ENCODE measurements at regions not wholly inside any gene's neighbourhood (a gene's known extent, or its start where the extent isn't known, plus 50 kb on each side); places are given as distances from the start of the nearest gene placed in this dataset.
"Not testable (repeated sequence)": the region's sequence is repeated elsewhere in the genome, so short reads cannot be mapped to it uniquely, and the experiment has no call there.

DNA sequence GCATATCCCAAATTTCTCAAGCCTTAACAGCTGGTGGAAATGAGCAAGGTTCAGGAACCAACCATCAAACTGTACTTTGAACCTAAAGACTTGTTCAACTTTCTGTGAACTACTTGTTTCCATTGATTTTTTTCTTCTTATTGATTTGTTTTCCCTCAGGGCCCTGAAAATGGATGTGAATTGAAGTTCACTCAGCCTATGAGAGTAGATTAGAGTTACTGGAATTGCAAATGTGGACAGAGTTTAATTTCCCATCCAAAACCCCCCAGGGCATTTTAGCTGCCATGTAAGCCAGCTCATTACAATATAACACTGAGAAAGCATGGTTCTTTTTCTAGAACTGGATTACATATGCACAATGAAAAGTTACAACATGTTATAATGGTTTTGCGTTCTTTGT, 1105.7 kb downstream of the REEP3 start:
- intact Hi-C loops (cut with DNase I): no loop called here
- DNase-seq (ENCODE audit: low spot score): no peak

DNA sequence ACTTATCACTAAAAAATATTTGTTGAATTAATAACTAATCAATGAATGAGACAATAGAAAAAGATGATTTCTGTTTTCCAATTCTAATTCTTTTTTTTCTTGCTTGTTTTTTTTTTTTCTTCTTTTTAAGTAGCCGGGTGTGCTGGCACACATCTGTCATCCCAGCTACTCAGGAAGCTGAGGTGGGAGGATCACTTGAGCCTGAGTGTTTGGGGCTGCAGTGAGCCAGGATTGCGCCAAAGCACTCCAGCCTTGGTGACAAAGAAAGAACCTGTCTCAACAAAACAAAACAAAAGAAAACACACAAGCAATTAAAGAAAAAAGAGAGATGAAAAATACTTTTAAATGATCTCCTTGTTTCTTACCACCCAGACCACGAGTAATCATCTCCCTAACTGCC, 1109.3 kb downstream of the REEP3 start:
- intact Hi-C loops (cut with DNase I): no loop called here
- DNase-seq (ENCODE audit: low spot score): no peak

DNA sequence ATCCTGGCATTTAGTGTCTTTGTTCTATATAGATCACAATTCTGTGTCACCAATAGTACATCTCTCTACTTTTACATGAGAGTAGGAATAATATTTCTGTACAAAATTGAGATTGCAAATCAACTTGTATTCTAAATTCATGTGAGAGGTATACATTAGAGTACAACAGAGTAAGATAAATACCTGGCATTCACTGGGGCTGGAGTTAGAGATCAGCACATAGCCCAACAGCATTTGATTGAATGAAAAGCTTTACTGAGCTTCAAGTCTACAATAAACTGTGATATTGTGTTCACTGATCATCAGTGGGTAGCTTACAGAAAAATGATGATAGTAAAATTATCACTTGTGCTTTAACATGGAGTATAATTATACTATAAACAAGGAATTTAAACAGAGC, 1114.7 kb downstream of the REEP3 start:
- intact Hi-C loops (cut with DNase I): no loop called here

DNA sequence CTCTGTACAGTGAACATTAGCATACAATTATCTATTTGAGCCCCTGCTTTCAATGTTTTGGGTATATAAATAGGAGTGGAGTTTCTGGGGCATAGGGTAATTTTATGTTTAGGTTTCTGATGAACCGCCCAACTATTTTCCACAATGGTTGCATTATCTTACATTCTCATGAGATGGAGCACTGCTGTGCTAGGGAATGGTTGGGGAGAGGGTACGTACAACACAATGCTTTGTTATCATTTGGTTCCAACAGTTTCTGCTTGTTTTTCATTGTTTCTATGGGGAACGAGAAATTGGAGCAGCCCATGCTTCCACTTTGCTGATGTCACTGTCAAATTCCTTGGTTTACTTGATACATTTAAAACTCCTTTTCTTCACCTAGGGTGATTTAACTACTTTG, 1115.3 kb downstream of the REEP3 start:
- DNase-seq (ENCODE audit: low spot score): no peak
- intact Hi-C loops (cut with DNase I): no loop called here

More for the DNA sequence above, 1114.7 kb downstream of the REEP3 start:
- no peak for DNase-seq (ENCODE audit: low spot score)

DNA sequence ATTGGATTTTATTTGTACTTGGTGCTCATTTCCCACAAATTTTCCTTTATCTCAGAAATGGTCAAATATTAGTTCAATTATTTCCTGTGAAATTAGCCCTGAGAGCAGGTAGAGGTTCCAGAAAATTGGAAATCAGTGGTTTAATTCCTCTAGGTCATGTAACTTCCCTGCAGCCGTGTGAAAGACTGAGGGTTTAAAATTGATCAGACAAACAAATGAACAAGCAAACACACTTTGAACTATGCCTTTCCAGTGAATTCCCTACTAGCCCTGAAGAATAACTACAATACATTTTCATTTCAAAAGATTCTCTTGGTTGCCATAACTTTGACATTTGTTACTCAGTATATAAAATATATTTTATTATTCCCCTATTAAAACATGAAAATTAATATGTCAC, 1116.7 kb downstream of the REEP3 start:
- no peak for DNase-seq (ENCODE audit: low spot score)
- intact Hi-C loops (cut with DNase I): no loop called here

DNA sequence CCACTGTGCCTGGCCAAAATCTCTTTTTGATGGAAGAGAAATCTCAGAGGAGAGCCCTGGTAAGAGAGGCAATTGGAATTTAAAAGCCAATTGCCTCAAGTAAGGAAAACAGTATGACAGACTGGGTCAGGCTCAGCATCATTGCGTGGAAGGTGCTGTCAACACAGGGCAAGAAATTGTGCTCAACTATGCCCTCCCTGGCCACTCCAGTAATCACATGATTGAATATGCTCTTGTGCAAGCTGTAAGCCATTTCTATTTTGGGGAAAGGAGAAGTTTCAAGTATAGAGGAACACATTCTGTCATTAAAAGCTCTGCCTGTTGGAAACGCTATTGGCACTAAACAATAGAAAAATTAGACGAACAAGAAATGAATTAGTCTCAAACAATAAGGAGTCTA, 1127.7 kb downstream of the REEP3 start:
- intact Hi-C loops (cut with DNase I): no loop called here

DNA sequence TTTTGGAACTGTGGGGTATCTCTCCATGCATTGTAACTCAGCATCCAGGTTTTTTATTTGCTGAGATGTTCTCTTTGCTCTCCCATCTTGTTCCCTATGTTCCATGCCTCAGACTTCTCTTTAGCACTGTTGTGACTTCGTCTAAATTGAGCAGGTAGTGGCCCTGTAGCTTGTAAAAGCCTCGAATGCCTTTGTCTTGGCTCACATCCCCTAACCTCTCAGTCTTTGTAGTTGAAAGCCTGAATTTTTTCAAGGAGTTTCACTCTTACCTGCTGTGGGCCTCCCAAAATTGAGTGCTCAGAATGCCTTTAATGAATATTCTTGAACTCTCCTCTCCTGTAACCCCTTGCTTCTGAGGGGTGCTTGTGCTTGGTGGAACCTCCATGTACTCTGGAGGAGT, 1137.3 kb downstream of the REEP3 start:
- no peak for DNase-seq (ENCODE audit: low spot score)
- intact Hi-C loops (cut with DNase I): no loop called here

More for the DNA sequence above, 1127.7 kb downstream of the REEP3 start:
- DNase-seq (ENCODE audit: low spot score): no peak

DNA sequence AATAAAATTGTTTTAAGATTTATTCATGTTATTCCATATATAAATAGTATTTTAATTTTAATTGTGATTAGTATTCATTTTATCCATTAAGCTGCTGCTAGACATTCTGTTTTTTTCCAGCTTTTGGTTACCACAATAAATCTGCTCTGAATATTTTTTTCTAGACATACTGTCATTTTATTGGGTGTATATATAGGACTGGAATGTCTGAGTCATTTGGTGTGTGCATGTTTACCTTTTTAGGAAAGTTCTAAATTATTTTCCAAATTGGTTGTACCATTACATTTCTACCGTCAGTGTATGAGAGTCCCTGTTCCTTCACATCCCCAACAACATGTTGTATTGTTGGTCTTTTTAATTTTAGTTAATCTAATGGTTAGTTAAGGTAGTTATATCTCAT, 1138.1 kb downstream of the REEP3 start:
- DNase-seq (ENCODE audit: low spot score): no peak
- intact Hi-C loops (cut with DNase I): no loop called here

DNA sequence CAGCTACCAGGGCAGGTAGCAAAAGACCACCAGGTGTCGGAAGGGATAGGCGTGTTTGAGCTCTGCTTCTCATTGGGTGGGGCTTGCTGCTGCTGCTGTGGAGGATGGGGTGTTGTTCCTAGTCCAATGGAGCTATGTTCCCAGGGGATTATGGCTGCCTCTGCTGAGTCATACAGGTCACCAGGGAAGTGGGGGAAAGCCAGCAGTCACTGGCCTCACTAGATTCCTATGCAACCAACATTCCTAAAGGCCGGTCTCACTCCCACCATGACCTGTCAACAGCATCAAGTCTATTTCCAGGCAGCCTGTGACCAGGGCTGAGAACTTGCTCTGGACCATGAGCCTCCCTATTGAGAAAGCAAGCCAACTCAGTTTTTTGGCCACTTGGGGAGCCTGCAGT, 1160.8 kb downstream of the REEP3 start:
- intact Hi-C loops (cut with DNase I): no loop called here
- no peak for DNase-seq (ENCODE audit: low spot score)

DNA sequence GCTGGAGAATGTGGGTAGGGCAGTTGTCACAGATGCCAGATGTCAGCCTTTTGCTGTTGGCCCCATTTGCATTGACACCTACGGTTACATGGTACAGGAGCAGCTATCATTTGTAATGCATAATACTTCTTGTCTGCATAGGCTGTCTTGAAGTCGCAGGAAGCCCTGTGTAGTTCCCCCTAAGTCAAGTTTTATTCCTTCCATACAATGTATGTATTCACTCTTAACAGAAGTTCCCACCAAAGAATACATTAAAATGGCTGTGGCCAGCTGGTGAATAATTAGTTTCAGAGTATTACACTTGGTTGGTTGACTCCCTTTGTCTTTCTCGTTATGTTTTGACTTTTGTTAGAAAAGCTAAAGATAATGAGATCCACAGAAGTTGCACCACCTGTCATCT, 1169.0 kb downstream of the REEP3 start:
- intact Hi-C loops (cut with DNase I): no loop called here

DNA sequence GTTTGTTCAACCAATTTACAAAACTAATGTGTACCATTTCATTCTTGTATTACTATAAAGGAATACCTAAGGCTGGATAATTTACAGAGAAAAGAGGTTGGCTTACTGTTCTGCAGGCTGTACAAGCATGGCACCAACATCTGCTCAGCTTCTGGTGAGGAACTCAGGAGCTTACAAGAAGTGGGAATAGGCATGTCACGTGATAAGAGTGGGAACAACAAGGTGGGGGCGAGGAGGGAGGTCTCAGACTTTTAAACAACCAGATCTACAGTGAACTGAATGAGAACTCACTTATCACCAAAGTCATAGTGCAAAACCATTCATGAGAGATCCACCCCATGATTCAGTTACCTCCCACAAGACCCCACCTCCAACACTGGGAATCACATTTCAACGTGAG, 1178.0 kb downstream of the REEP3 start:
- intact Hi-C loops (cut with DNase I): no loop called here
- no peak for DNase-seq (ENCODE audit: low spot score)

More for the DNA sequence above, 1169.0 kb downstream of the REEP3 start:
- no peak for DNase-seq (ENCODE audit: low spot score)

DNA sequence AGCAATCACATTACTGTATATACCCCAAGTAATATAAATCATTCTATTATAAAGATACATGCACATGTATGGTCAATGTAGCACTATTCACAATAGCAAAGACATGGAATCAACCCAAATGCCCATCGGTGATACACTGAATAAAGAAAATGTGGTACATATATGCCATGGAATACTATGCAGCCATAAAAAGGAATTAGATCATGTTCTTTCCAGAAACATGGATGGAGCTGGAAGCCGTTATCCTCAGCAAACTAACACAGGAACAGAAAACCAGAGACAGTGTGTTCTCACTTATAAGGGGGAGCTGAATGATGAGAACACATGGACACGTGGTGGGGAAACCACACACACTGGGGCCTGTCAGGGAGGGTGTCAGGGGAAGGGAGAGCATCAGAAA, 1180.9 kb downstream of the REEP3 start:
- not testable (repeated sequence) for DNase-seq (ENCODE audit: low spot score)
- intact Hi-C loops (cut with DNase I): loop anchor here in 1 of 2 donors (5.0 kb wide), 1 partner anchor 1330 kb away; no protein-coding TSS in a partner anchor

DNA sequence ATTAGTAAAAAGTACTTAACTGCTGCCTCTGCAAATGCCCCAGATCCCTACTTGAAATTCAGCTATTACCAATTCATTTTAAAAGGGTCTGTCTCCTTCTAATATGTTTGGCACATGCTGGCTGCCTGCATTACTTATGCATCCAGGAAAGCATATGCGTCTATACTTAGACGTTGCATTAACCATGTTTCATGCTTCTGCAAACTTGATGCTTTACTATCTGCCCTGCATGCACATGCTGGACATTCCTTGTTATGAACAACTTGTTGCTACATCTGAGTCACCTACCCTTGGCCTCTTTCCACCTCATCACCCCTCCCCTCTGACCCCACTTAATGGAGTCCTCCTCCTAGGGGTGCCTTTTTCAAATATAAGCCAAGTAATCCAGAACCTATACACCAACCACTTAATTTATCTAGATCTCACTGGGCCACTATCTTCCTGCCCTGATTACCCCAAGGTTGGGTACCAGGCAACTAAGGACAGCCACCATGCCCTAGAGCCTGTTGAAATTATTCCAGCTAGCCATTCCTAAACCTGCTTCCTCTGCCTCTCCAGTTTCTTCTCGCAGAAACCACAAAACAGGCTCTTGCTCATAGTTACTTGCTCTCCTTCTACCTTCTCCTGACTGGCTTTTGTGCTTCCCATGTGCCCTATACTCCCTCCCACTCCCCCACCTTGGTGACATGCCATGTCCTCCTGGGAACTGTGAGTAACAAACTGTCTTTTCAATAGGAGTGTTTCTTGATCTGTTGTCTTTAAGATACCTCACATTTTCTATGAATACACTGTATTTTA, 1187.9 kb downstream of the REEP3 start:
- intact Hi-C loops (cut with DNase I): no loop called here
- no peak for DNase-seq (ENCODE audit: low spot score)

DNA sequence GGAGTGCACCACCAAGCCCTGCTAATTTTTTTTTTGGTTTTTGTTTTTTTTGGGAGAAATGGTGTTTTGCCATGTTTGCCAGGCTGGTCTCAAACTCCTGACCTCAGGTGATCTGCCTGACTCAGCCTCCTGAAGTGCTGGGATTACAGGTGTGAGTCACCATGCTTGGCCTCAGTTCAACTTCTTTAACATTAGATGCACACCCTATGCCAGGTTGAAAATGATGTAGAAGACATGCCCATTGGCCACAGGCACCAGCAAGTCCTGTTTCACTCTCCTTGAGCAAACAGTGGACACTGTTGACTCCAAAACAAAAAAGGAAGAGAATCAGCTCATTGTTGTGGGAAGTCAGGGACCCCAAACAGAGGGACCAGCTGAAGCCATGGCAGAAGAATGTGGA, 1205.3 kb downstream of the REEP3 start:
- intact Hi-C loops (cut with DNase I): no loop called here
- DNase-seq (ENCODE audit: low spot score): no peak

DNA sequence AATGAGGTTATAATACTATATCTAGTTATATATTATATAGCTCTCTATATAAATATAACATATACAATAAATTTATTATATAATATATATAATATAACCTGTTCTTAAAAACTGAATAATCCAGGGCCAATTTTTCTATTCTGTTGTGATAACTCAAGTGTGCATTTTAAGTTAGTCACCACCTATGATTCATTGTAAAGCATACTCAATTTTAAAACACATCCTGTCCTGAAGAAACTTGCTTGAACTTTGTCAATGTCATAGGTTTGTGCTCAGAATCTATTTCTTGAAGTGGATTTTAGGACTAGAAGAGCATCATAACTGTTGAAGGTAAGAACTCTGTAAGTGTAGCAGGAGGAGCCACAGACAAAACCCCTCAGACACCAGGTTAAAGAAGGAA, 1209.8 kb downstream of the REEP3 start:
- intact Hi-C loops (cut with DNase I): no loop called here
- no peak for DNase-seq (ENCODE audit: low spot score)

DNA sequence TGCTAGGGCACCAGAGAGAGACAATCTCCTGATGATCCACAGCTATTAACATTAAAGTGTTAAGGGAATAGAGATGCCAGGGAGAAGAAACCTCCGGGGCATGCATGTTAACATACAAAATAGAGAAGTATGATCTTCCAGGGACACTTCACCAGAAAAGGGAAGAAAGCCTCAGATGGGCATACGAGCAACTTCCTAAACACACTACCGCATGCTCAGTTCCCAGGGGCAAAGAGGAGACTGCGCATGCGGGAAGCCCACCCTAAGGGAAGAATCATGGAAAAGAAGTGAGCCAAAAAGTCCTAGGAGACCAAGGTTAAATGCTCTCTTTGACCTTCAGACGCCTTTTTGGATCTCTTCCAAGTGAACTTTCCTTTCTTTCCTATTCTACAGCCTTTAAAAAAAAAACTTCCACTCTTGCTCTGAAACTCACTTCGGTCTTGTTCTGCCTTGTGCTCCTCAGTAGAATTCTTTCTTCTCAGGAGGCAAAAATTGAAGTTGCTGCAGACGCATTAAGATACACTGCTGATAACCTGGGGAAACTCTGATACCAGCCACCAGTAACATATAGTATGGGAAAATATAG, 1211.3 kb downstream of the REEP3 start:
- no peak for DNase-seq (ENCODE audit: low spot score)
- intact Hi-C loops (cut with DNase I): no loop called here

DNA sequence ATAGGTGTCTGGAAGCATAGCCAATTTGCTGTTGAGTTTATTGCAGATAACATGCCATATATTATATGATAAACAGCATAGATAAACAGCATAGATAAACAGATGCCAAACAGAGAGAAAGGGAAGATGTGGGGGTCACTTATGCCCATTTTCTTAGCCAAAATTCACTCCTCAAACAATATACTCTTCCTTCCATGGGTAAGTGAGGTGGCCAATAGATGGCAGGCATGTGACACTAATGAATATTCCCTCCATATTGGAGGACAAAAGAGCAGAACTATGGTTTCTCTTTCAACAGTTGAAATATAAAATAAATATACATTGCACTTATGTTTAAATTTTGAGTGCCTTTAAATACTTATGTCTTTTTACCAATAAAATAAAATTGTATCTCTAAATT, 1212.8 kb downstream of the REEP3 start:
- no peak for DNase-seq (ENCODE audit: low spot score)
- intact Hi-C loops (cut with DNase I): no loop called here

DNA sequence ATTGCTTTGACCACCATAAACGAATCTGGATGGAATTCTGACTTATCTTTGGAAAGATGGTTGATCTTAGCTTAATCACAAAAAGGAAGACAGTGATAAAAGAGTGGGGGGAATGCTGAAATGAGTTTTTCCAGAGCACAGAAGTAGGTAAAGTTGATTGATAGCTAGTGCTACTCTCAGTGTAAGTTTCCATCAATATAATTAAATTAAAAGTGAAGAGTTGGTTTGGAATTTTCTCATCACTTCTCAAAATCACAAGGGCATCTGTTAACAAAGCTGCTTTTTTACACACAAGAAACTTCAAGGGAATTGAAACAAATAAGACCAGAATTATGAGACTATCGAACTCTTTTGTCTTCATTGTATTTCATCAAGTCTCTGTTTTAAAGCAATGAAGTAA, 1217.3 kb downstream of the REEP3 start:
- intact Hi-C loops (cut with DNase I): no loop called here
- no peak for DNase-seq (ENCODE audit: low spot score)

DNA sequence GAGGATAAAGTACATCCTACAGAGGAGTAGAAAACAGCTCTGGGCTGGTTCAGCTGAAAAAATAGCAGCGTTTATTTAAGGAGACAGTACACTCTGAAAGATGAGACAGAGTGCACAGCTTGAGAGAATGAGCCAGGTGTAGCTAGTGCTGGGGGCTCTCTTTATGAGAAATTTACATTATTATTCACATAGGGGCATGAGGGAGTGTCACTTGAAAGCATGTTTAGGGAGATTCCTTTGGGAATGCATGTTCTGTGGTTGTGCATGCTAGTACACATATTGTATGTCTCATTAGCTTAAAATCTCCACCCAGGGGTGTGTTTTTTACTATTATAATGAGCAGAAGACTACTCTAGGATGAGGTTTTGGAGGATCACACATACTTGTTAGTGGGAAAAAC, 1224.4 kb downstream of the REEP3 start:
- DNase-seq (ENCODE audit: low spot score): no peak
- intact Hi-C loops (cut with DNase I): no loop called here

DNA sequence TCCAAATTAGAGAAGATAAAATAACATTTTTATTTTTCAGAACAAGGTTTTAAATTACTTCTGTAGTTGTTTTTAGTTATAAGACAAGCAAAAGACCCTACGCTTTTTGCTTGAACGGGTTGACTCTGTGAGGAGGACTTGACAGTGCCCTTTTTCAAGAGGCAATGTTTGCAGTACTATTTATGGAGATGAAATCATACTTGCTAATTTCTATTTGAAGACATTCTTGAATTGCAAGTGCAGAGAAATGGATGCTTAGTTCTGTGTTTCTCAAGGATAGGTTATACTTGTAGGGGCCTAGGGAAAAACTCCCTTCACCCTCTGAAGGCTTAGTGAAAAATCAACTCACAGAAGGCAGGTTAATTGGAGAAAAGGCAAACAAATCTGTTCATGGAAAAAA, 1229.5 kb downstream of the REEP3 start:
- intact Hi-C loops (cut with DNase I): no loop called here
- no peak for DNase-seq (ENCODE audit: low spot score)

DNA sequence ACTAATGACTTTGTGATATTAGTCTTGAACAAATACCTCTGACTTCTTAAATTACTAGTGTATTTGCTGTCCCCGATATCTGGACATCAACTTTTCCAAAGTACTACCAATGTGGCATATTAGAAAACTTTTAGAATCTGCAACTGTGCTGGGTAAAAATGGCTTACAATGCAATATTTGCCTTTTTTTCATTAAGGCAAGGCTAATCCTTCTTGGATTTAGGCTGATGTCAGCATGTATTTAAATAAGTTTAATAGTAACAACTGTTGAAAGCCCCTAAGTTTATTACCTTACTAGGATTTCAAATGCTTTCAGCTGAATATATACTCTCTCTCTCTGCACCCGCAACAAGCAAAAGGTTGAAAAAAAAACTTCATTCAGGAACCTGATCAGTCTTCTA, 1232.3 kb downstream of the REEP3 start:
- intact Hi-C loops (cut with DNase I): no loop called here
- DNase-seq (ENCODE audit: low spot score): no peak
